C4-2B (cell line): ENCODE measurements at regions not wholly inside any gene's neighbourhood (a gene's known extent, or its start where the extent isn't known, plus 50 kb on each side); places are given as distances from the start of the nearest gene placed in this dataset.

ENCODE experiments used
- CTCF ChIP-seq: fragments of 450-650 bp; conservative IDR thresholded peaks from 2 replicates; pipeline ENCODE4 v1.5.1; 2017; ENCODE audit warnings: mild to moderate bottlenecking
- ZFX ChIP-seq: fragments of 450-650 bp; IDR thresholded peaks from 2 replicates; pipeline ENCODE4 v1.6.1; 2017

- TF ChIP-seq CTCF (no peak), ZFX (no peak)
These were observed 521.5 kb upstream of the IRAK1BP1 start for GRCh38 chr6:78345882-78346281.
